ENCODE measurements at regions not wholly inside any gene's neighbourhood (a gene's known extent, or its start where the extent isn't known, plus 50 kb on each side); places are given as distances from the start of the nearest gene placed in this dataset.
A peak's percentile ranks its signal among the peaks of the same experiment; 100 is the strongest.

- DNase-seq (ENCODE audit: low spot score), result no peak
Measured at GRCh38 chrX:69305333-69306062, 140.2 kb upstream of the PJA1 start.

GRCh38 chrX:69303231-69303630 is 138.0 kb upstream of the PJA1 start:
- no peak for DNase-seq (ENCODE audit: low spot score)

GRCh38 chrX:69299951-69300714 is 134.9 kb upstream of the PJA1 start:
- DNase-seq (ENCODE audit: low spot score), result no peak

- DNase-seq (ENCODE audit: low spot score), result no peak
Measured at GRCh38 chrX:69299285-69299684, 134.0 kb upstream of the PJA1 start.

GRCh38 chrX:69298466-69299140 is 133.3 kb upstream of the PJA1 start:
- DNase-seq (ENCODE audit: low spot score), result no peak

GRCh38 chrX:69297506-69297905 is 132.3 kb upstream of the PJA1 start:
- no peak for DNase-seq (ENCODE audit: low spot score)

GRCh38 chrX:69293776-69294601 is 128.7 kb upstream of the PJA1 start:
- no peak for DNase-seq (ENCODE audit: low spot score)

- no peak for DNase-seq (ENCODE audit: low spot score)
Measured at GRCh38 chrX:69291116-69291515, 125.9 kb upstream of the PJA1 start.

- DNase-seq (ENCODE audit: low spot score), result no peak
Measured at GRCh38 chrX:69290292-69290691, 125.0 kb upstream of the PJA1 start.

- no peak for DNase-seq (ENCODE audit: low spot score)
Measured at GRCh38 chrX:69289793-69290123, 124.5 kb upstream of the PJA1 start.

GRCh38 chrX:69289046-69289792 is 124.0 kb upstream of the PJA1 start:
- no peak for DNase-seq (ENCODE audit: low spot score)

GRCh38 chrX:69287095-69287494 is 121.8 kb upstream of the PJA1 start:
- no peak for DNase-seq (ENCODE audit: low spot score)

- DNase-seq (ENCODE audit: low spot score), result no peak
Measured at GRCh38 chrX:69286565-69286906, 121.3 kb upstream of the PJA1 start.

- DNase-seq (ENCODE audit: low spot score), result peak; percentile 63
Measured at GRCh38 chrX:69285881-69286564, 120.8 kb upstream of the PJA1 start.

- peak; percentile 12 for DNase-seq (ENCODE audit: low spot score)
Measured at GRCh38 chrX:69285401-69285877, 120.2 kb upstream of the PJA1 start.

- DNase-seq (ENCODE audit: low spot score), result no peak
Measured at GRCh38 chrX:69284491-69284890, 119.2 kb upstream of the PJA1 start.

GRCh38 chrX:69282893-69283690 is 117.8 kb upstream of the PJA1 start:
- no peak for DNase-seq (ENCODE audit: low spot score)

GRCh38 chrX:69280933-69281332 is 115.7 kb upstream of the PJA1 start:
- DNase-seq (ENCODE audit: low spot score), result no peak

- no peak for DNase-seq (ENCODE audit: low spot score)
Measured at GRCh38 chrX:69279234-69279633, 114.0 kb upstream of the PJA1 start.

GRCh38 chrX:69278031-69278687 is 112.9 kb upstream of the PJA1 start:
- DNase-seq (ENCODE audit: low spot score), result no peak
